H1 (cell line): ENCODE measurements at regions not wholly inside any gene's neighbourhood (a gene's known extent, or its start where the extent isn't known, plus 50 kb on each side); places are given as distances from the start of the nearest gene placed in this dataset.
A peak's percentile ranks its signal among the peaks of the same experiment; 100 is the strongest.

ENCODE experiments used
- CTCF ChIA-PET: fragments of 300-600 bp; sonication (Branson Sonifier 250); formaldehyde crosslinking; loops from one replicate; lab custom pipeline; 2021; ENCODE audit not compliant: partially characterized antibody; lab: Charles Lee
- POLR2A ChIA-PET: fragments of 300-600 bp; sonication (Branson Sonifier 250); formaldehyde crosslinking; loops from one replicate; lab custom pipeline; 2021; ENCODE audit warnings: inconsistent platforms; ENCODE audit not compliant: partially characterized antibody; lab: Charles Lee
- DNase-seq, 2 experiments: peaks; one replicate each; pipeline versions ENCODE4 v3.0.0 to v3.0.0-alpha.2; 2010 to 2022; ENCODE audit warnings: low spot score in 2 of 2, low read depth in 1 of 2, mixed read lengths in 1 of 2
- FAIRE-seq: peaks from 2 replicates; lab custom pipeline; 2011; peaks lifted over from hg19 to GRCh38; lab: Jason Lieb, UNC
- H2AFZ ChIP-seq: 2 replicates; pipeline ENCODE4 v1.8.1; 2012; ENCODE audit warnings: low read length, inconsistent platforms
- H2AK5ac ChIP-seq: 2 replicates; pipeline ENCODE4 v1.6.1; 2013; ENCODE audit warnings: low read depth, low read length
- H2BK120ac ChIP-seq: replicated peaks from 2 replicates; pipeline ENCODE3; 2013; ENCODE audit warnings: low read depth, low read length, inconsistent platforms
- H2BK12ac ChIP-seq: 2 replicates; pipeline ENCODE4 v1.6.1; 2013; ENCODE audit warnings: low read depth, low read length
- H2BK15ac ChIP-seq: 2 replicates; pipeline ENCODE4 v1.6.1; 2013; ENCODE audit warnings: low read length
- H2BK20ac ChIP-seq: 2 replicates; pipeline ENCODE4 v1.6.1; 2013; ENCODE audit warnings: low read length
- H2BK5ac ChIP-seq: 2 replicates; pipeline ENCODE4 v1.6.1; 2013; ENCODE audit warnings: low read depth, low read length
- H3K14ac ChIP-seq: 2 replicates; pipeline ENCODE4 v1.6.1; 2013; ENCODE audit warnings: inconsistent platforms; ENCODE audit not compliant: insufficient read length
- H3K18ac ChIP-seq: 2 replicates; pipeline ENCODE4 v1.6.1; 2013; ENCODE audit warnings: low read length; ENCODE audit errors: extremely low read depth
- H3K23ac ChIP-seq: 2 replicates; pipeline ENCODE4 v1.6.1; 2013; ENCODE audit warnings: inconsistent platforms; ENCODE audit not compliant: insufficient read length
- H3K23me2 ChIP-seq: 2 replicates; pipeline ENCODE4 v1.6.1; 2013; ENCODE audit warnings: low read depth, low read length
- H3K27ac ChIP-seq: 2 replicates; pipeline ENCODE4 v1.6.1; 2011; ENCODE audit warnings: low read depth, low read length, inconsistent platforms
- H3K27me3 ChIP-seq, 4 experiments: replicated peaks in 1 of 4; 1 replicate in 1 of 4; 2 replicates in 3 of 4; pipeline versions ENCODE4 v1.6.1 to v1.8.1; 2011 to 2013; ENCODE audit warnings: low read length in 3 of 4, mild to moderate bottlenecking in 3 of 4, inconsistent platforms in 2 of 4, mixed read lengths in 2 of 4, moderate library complexity in 1 of 4; ENCODE audit not compliant: control insufficient read depth in 3 of 4, insufficient read depth in 3 of 4; ENCODE audit errors: extremely low read depth in 1 of 4
- H3K36me3 ChIP-seq, 4 experiments: 2 replicates each; pipeline versions ENCODE4 v1.6.1 to v1.8.1; 2011 to 2013; ENCODE audit warnings: mild to moderate bottlenecking in 4 of 4, low read length in 3 of 4, moderate library complexity in 2 of 4, control low read depth in 1 of 4, inconsistent platforms in 1 of 4; ENCODE audit not compliant: insufficient read depth in 4 of 4, control insufficient read depth in 2 of 4
- H3K4ac ChIP-seq: replicated peaks from 2 replicates; pipeline ENCODE3; 2013; ENCODE audit warnings: low read length, low read depth, mixed read lengths, inconsistent platforms; ENCODE audit not compliant: insufficient read length
- H3K4me1 ChIP-seq, 4 experiments: replicated peaks in 1 of 4; 1 replicate in 1 of 4; 2 replicates in 3 of 4; pipeline versions ENCODE4 v1.6.1 to v1.8.1; 2011 to 2013; ENCODE audit warnings: low read length in 3 of 4, inconsistent platforms in 2 of 4, mixed read lengths in 1 of 4; ENCODE audit not compliant: insufficient read depth in 4 of 4, control insufficient read depth in 3 of 4
- H3K4me2 ChIP-seq, 2 experiments: 2 replicates each; pipeline versions ENCODE4 v1.6.1 to v1.8.1; 2011 to 2013; ENCODE audit warnings: low read depth in 2 of 2, low read length in 2 of 2, control low read depth in 1 of 2, inconsistent platforms in 1 of 2, mild to moderate bottlenecking in 1 of 2; ENCODE audit not compliant: insufficient read depth in 1 of 2
- H3K4me3 ChIP-seq, 4 experiments: fragments of 200-600, 300-600 bp in 1 of 4; sonication (generic), shearing (Covaris generic), sonication (Bioruptor Twin) in 1 of 4; 2 replicates each; pipeline versions ENCODE4 v1.5.1 to v1.8.1; 2011 to 2016; ENCODE audit warnings: low read length in 4 of 4, low read depth in 3 of 4, control low read depth in 2 of 4, inconsistent platforms in 2 of 4, mild to moderate bottlenecking in 2 of 4, mixed read lengths in 1 of 4, moderate library complexity in 1 of 4; ENCODE audit not compliant: insufficient read depth in 2 of 4; ENCODE audit errors: extremely low read depth in 1 of 4
- H3K56ac ChIP-seq: replicated peaks from 2 replicates; pipeline ENCODE3; 2013; ENCODE audit warnings: low read depth, mild to moderate bottlenecking, mixed read lengths, low read length, inconsistent platforms; ENCODE audit not compliant: insufficient read length
- H3K79me1 ChIP-seq: 2 replicates; pipeline ENCODE4 v1.6.1; 2013; ENCODE audit warnings: low read depth, low read length, control low read depth
- H3K79me2 ChIP-seq, 2 experiments: 2 replicates each; pipeline versions ENCODE4 v1.6.1 to v1.8.1; 2012 to 2013; ENCODE audit warnings: low read length in 2 of 2, mild to moderate bottlenecking in 2 of 2, inconsistent platforms in 1 of 2; ENCODE audit not compliant: insufficient read depth in 2 of 2, control insufficient read depth in 1 of 2
- H3K9ac ChIP-seq, 4 experiments: replicated peaks in 1 of 4; 1 replicate in 1 of 4; 2 replicates in 3 of 4; pipeline versions ENCODE4 v1.6.1 to v1.8.1; 2011 to 2013; ENCODE audit warnings: low read depth in 3 of 4, low read length in 3 of 4, control low read depth in 2 of 4, mild to moderate bottlenecking in 2 of 4, moderate library complexity in 2 of 4, inconsistent platforms in 1 of 4; ENCODE audit errors: extremely low read depth in 1 of 4
- H3K9me3 ChIP-seq, 2 experiments: 2 replicates each; pipeline versions ENCODE4 v1.6.1 to v1.8.1; 2012 to 2013; ENCODE audit warnings: mild to moderate bottlenecking in 2 of 2, moderate library complexity in 2 of 2, control low read depth in 1 of 2, inconsistent platforms in 1 of 2, low read depth in 1 of 2, low read length in 1 of 2, mixed read lengths in 1 of 2; ENCODE audit not compliant: insufficient read depth in 2 of 2
- H4K20me1 ChIP-seq, 2 experiments: replicated peaks in 1 of 2; 2 replicates each; pipeline versions ENCODE3 to v1.8.1; 2011 to 2013; ENCODE audit warnings: inconsistent platforms in 2 of 2, low read length in 2 of 2, mild to moderate bottlenecking in 1 of 2; ENCODE audit not compliant: insufficient read depth in 2 of 2, control insufficient read depth in 1 of 2
- H4K5ac ChIP-seq: 2 replicates; pipeline ENCODE4 v1.6.1; 2013; ENCODE audit warnings: low read length, low read depth, mixed read lengths, inconsistent platforms; ENCODE audit not compliant: insufficient read length
- H4K8ac ChIP-seq: 2 replicates; pipeline ENCODE4 v1.8.0; 2013; ENCODE audit warnings: mild to moderate bottlenecking, moderate library complexity, low read length, inconsistent platforms; ENCODE audit not compliant: insufficient read depth; ENCODE audit errors: extremely low read depth
- H4K91ac ChIP-seq: replicated peaks from 2 replicates; pipeline ENCODE3; 2013; ENCODE audit warnings: low read length, mixed read lengths, inconsistent platforms; ENCODE audit not compliant: insufficient read length
- GABPA ChIP-seq: IDR thresholded peaks from 2 replicates; pipeline ENCODE4 v1.6.1; 2011; ENCODE audit warnings: mild to moderate bottlenecking, low read length, moderate library complexity, borderline replicate concordance; ENCODE audit not compliant: insufficient read depth
- PHF8 ChIP-seq: fragments of 200-600 bp; sonication (generic); conservative IDR thresholded peaks from 2 replicates; pipeline ENCODE4 v1.7.1; 2012; ENCODE audit warnings: low read depth, mild to moderate bottlenecking, inconsistent platforms, low read length, moderate library complexity
- POLR2A ChIP-seq, 2 experiments: IDR thresholded peaks; 1 replicate in 1 of 2; 2 replicates in 1 of 2; pipeline ENCODE4 v1.6.1; 2011; ENCODE audit warnings: low read depth in 2 of 2, low read length in 2 of 2, mild to moderate bottlenecking in 2 of 2; ENCODE audit errors: control extremely low read depth in 1 of 2
- SIX5 ChIP-seq: IDR thresholded peaks from 2 replicates; pipeline ENCODE4 v1.6.1; 2011; ENCODE audit warnings: mild to moderate bottlenecking, low read depth, low read length
- SP2 ChIP-seq: IDR thresholded peaks from 2 replicates; pipeline ENCODE4 v1.6.1; 2012; ENCODE audit warnings: mild to moderate bottlenecking, low read length, inconsistent platforms
- TCF12 ChIP-seq: IDR thresholded peaks from 2 replicates; pipeline ENCODE4 v1.6.1; 2011; ENCODE audit warnings: low read depth, mild to moderate bottlenecking, low read length
- WGBS, 2 experiments: shearing (Covaris generic) in 1 of 2; methylation state at CpG; one replicate each; pipeline versions ENCODE4 v1.1.6 to v1.1.7; 2013 to 2015; ENCODE audit warnings: low lambda C conversion rate in 2 of 2, mixed read lengths in 2 of 2, inconsistent platforms in 1 of 2, low coverage in 1 of 2, missing lambda C conversion rate in 1 of 2; ENCODE audit not compliant: insufficient replicate concordance in 2 of 2, insufficient coverage in 1 of 2, insufficient read length in 1 of 2; ENCODE audit errors: extremely low coverage in 1 of 2, missing lambda C conversion rate in 1 of 2; 5-methylcytosine and 5-hydroxymethylcytosine counted together
- TF ChIP-seq, protein P1 (sequence below): IDR thresholded peaks from 2 replicates; pipeline ENCODE4 v1.6.1; 2012; ENCODE audit warnings: inconsistent platforms

DNA sequence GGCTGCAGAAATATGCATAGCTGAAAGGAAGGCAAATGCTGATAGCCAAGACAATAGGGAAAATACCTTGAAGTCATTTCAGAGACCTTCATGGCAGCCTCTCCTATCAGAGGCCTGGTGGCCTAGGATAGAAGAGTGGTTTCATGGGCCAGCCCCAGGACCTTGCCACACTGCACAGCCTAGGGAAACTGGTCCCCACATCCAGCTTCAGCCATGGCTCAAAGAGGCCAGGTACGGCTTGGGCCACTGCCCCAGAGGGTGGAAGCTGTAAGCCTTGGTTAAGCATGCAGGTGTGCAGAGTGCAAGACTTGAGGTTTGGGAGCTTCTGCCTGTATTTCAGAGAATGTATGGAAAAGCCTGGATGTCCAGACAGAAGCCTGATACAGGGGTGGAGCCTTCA lies 101.0 kb upstream of the KITLG start:
- no peak overlapping the region for H2BK15ac ChIP-seq
- no peak overlapping the region for H2BK20ac ChIP-seq
- no peaks in the 10 kb centered on the region for H3K23me2 ChIP-seq
- H2BK12ac ChIP-seq: no peak overlapping the region
- no peak overlapping the region for H3K56ac ChIP-seq
- H4K20me1 ChIP-seq: no peaks in the 10 kb centered on the region
- no peaks in the 10 kb centered on the region for H3K4me1 ChIP-seq
- H3K79me1 ChIP-seq: no peaks in the 10 kb centered on the region
- H2BK120ac ChIP-seq: no peak overlapping the region
- no peak overlapping the region for H3K9ac ChIP-seq
- H3K23ac ChIP-seq: no peak overlapping the region
- H3K14ac ChIP-seq: no peak overlapping the region
- H4K5ac ChIP-seq: no peak overlapping the region
- FAIRE-seq (no peak), DNase-seq (no peak)
- no peak overlapping the region for H2AK5ac ChIP-seq
- H3K27ac ChIP-seq: no peak overlapping the region
- 0 out of 2 replicates have a peak overlapping the region, but pooled peaks have one; percentile 51 for H2AFZ ChIP-seq
- H3K9me3 ChIP-seq: 0 out of 4 replicates have a peak, but pooled peaks cover 0 to 5% of the 10 kb centered on the region in 2 experiments
- H3K4me3 ChIP-seq: no peak overlapping the region
- no peaks in the 10 kb centered on the region for H3K36me3 ChIP-seq
- H3K4ac ChIP-seq: no peak overlapping the region
- no peak overlapping the region for H3K18ac ChIP-seq
- ChIA-PET CTCF (no interaction called here), POLR2A (no interaction called here)
- H4K8ac ChIP-seq: no peak overlapping the region
- no peak overlapping the region for H2BK5ac ChIP-seq
- no peaks in the 10 kb centered on the region for H3K79me2 ChIP-seq
- H3K4me2 ChIP-seq: no peak overlapping the region
- WGBS, 2 experiments: 86% methylated on average over 1 of the region's 1 CpG; no CpG with 5 or more reads in 1 of the 2 experiments
- H3K27me3 ChIP-seq: no peaks in the 10 kb centered on the region
- no peak overlapping the region for H4K91ac ChIP-seq
- TF ChIP-seq GABPA (no peak), SIX5 (no peak), PHF8 (no peak), SP2 (no peak), TCF12 (no peak), POLR2A (IDR thresholded peaks at IDR 0.05; ENCODE audit: control extremely low read depth in 1 of 2, low read depth in 2 of 2, low read length in 2 of 2) (no peak)
- TF ChIP-seq, protein P1, sequence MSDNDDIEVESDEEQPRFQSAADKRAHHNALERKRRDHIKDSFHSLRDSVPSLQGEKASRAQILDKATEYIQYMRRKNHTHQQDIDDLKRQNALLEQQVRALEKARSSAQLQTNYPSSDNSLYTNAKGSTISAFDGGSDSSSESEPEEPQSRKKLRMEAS: no peak
